HL-60 (cell line): ENCODE measurements at regions not wholly inside any gene's neighbourhood (a gene's known extent, or its start where the extent isn't known, plus 50 kb on each side); places are given as distances from the start of the nearest gene placed in this dataset.

ENCODE experiments used
- DNase-seq, 2 experiments: peaks; one replicate each; pipeline ENCODE4 v3.0.0-alpha.2; 2010 to 2020; ENCODE audit warnings: low read depth in 1 of 2, low spot score in 1 of 2
- H3K27ac ChIP-seq: fragments of 250-450 bp; sonication (Bioruptor Pico); replicated peaks from 2 replicates; pipeline ENCODE4 v1.5.1; 2020; ENCODE audit warnings: mild to moderate bottlenecking, moderate library complexity
- H3K27me3 ChIP-seq: fragments of 250-450 bp; sonication (Bioruptor Pico); 2 replicates; pipeline ENCODE4 v1.5.1; 2021; ENCODE audit warnings: mild to moderate bottlenecking, moderate library complexity; ENCODE audit not compliant: insufficient read depth, poor library complexity, severe bottlenecking
- H3K4me3 ChIP-seq: replicated peaks from 2 replicates; pipeline ENCODE4 v1.5.1; 2011; ENCODE audit warnings: mild to moderate bottlenecking, control low read depth, low read length; ENCODE audit not compliant: insufficient read depth
- CTCF ChIP-seq: IDR thresholded peaks from one replicate; pipeline ENCODE4 v1.5.1; 2011; ENCODE audit warnings: low read length, control low read depth, inconsistent platforms; ENCODE audit not compliant: insufficient read depth
- GABPA ChIP-seq: IDR thresholded peaks from 2 replicates; pipeline ENCODE4 v1.6.1; 2012; ENCODE audit warnings: low read depth
- POLR2AphosphoS5 ChIP-seq: IDR thresholded peaks from 2 replicates; pipeline ENCODE4 v1.6.1; 2012; ENCODE audit warnings: low read depth
- REST ChIP-seq: IDR thresholded peaks from 2 replicates; pipeline ENCODE4 v1.6.1; 2012; ENCODE audit warnings: low read depth; ENCODE audit not compliant: insufficient replicate concordance
- SPI1 ChIP-seq: IDR thresholded peaks from 2 replicates; pipeline ENCODE4 v1.6.1; 2012; ENCODE audit warnings: low read depth, mild to moderate bottlenecking, borderline replicate concordance

- Histone ChIP-seq H3K27ac (no peak overlapping the region), H3K4me3 (no peak overlapping the region), H3K27me3 (no peaks in the 10 kb centered on the region)
- TF ChIP-seq SPI1: no peak
- TF ChIP-seq GABPA: no peak
- no peak for TF ChIP-seq REST
- TF ChIP-seq CTCF: no peak
- no peak for TF ChIP-seq POLR2AphosphoS5
- DNase-seq: no peak
Observed at GRCh38 chr6:16885411-16886160, 124.3 kb upstream of the ATXN1 start.

GRCh38 chr6:16884526-16884925, 123.3 kb upstream of the ATXN1 start:
- no peaks in the 10 kb centered on the region for H3K27me3 ChIP-seq
- no peak overlapping the region for H3K4me3 ChIP-seq
- TF ChIP-seq REST (no peak), POLR2AphosphoS5 (no peak), SPI1 (no peak), CTCF (no peak), GABPA (no peak)
- DNase-seq: no peak
- H3K27ac ChIP-seq: no peak overlapping the region

GRCh38 chr6:16883414-16883813, 122.2 kb upstream of the ATXN1 start:
- Histone ChIP-seq H3K4me3 (no peak overlapping the region), H3K27ac (no peak overlapping the region), H3K27me3 (no peaks in the 10 kb centered on the region)
- no peak for DNase-seq
- TF ChIP-seq REST: no peak
- no peak for TF ChIP-seq SPI1
- TF ChIP-seq POLR2AphosphoS5: no peak
- no peak for TF ChIP-seq GABPA
- no peak for TF ChIP-seq CTCF
